Dendritic cell treated with granulocyte-macrophage colony-stimulating factor and Interleukin-4, amounts not matched to agents 40 ng/mL and 50 ng/mL, for 4 days (primary cell): ENCODE measurements at regions not wholly inside any gene's neighbourhood (a gene's known extent, or its start where the extent isn't known, plus 50 kb on each side); places are given as distances from the start of the nearest gene placed in this dataset.
"Not testable (repeated sequence)": the region's sequence is repeated elsewhere in the genome, so short reads cannot be mapped to it uniquely, and the experiment has no call there.

Source experiments
- H3K27ac Mint-ChIP-seq: one replicate; pipeline ENCODE4 v1.8.0; 2022; ENCODE audit warnings: mild to moderate bottlenecking, mixed read lengths
- H3K27me3 Mint-ChIP-seq: one replicate; pipeline ENCODE4 v1.8.0; 2022; ENCODE audit warnings: mild to moderate bottlenecking, mixed read lengths
- H3K36me3 Mint-ChIP-seq: one replicate; pipeline ENCODE4 v1.8.0; 2022; ENCODE audit warnings: low read depth, mixed read lengths
- H3K4me1 Mint-ChIP-seq: one replicate; pipeline ENCODE4 v1.8.0; 2022; ENCODE audit warnings: low read depth, mixed read lengths
- H3K4me3 Mint-ChIP-seq: one replicate; pipeline ENCODE4 v1.8.0; 2022; ENCODE audit warnings: mild to moderate bottlenecking, moderate library complexity, mixed read lengths
- H3K9me3 Mint-ChIP-seq: one replicate; pipeline ENCODE4 v1.8.0; 2022; ENCODE audit warnings: mixed read lengths
- intact Hi-C: fragments of 100-400 bp; cut with micrococcal nuclease; formaldehyde crosslinking; loops from one replicate; pipeline ENCODE4 v1.15.0; 2022

DNA sequence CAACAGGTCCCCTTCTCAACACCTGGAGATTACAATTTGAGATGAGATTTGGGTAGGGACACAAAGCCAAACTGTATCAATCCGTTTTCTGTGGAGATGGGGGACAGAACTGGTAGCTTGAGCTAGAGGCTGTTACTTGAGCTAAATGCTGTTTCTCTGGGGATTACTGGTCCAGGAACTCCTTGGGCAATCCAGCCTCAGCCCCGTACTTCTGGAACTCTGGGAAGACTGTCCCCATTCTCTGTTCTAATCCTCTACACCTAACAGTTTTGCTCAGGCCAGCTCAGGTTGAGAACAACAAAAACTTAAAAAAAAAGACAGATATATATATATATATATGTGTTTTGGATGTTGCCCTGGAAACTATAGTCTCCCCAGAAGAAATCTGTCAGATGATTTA, 255.0 kb downstream of the GOLGA6L6 start:
- H3K36me3 Mint-ChIP-seq, H3K27ac Mint-ChIP-seq, H3K4me3 Mint-ChIP-seq, H3K4me1 Mint-ChIP-seq, intact Hi-C loops, H3K9me3 Mint-ChIP-seq, H3K27me3 Mint-ChIP-seq: not testable (repeated sequence)

DNA sequence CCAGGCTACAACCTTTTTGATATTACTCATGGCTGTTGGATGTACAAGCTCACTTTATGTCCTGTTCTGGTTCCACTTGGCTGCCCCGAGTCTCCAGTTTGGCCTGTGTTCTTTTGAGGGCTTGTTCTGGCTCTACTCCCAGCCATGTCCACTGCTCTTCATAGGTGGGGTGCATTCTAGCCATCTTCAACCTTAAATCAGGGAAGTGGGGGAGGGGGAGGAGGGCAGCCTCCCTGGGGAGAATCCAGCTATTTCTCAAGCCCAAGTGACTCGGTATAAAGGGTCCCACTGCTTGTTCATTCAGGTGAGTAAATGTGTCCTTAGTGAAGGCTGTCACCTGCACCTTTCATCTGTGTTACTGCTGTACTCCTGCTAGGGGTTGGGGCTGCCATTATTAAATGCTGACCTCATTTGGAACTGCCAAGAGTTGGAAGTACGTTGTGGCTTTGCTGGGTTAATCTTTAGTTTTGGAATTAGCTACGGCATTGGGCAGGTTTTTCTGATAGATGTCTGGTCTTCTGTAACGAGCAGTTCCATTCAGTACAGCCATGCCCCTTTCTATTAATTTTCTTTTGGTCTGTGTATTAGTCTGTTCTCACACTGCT, 255.8 kb downstream of the GOLGA6L6 start:
- intact Hi-C loops, H3K4me1 Mint-ChIP-seq: not testable (repeated sequence)

DNA sequence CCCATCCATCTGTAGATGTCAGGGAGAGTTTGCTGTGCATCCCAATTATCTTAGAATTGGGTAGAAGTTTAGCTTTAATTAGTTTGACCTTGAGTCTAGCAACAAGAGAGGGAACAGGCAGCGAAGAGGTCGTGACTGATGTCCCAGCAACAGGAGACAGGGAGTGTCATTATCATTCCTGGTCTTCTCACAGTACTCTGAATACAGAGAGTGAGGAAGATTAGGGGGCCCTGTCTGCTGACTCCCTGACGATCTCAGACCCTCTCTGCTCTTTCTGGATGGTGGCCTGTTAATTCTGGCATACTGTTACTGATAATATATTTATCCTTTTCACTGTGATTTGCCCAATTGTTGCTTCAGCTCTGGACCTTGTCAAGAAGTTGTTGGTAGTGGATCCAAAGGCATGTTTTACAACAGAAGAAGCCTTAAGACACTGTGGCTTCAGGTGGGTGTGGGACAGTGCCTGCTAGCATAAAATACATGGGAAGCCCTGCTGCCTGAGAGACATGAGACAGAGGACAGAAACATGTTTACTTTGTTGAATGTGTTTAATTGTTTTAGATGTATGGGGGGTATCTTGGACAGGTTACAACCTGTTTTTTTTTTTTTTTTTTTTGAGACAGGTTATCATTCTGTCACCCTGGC, 256.6 kb downstream of the GOLGA6L6 start:
- H3K36me3 Mint-ChIP-seq, H3K4me3 Mint-ChIP-seq, H3K4me1 Mint-ChIP-seq, H3K9me3 Mint-ChIP-seq, intact Hi-C loops, H3K27ac Mint-ChIP-seq, H3K27me3 Mint-ChIP-seq: not testable (repeated sequence)

More for the DNA sequence above, 255.8 kb downstream of the GOLGA6L6 start:
- not testable (repeated sequence) for H3K27ac Mint-ChIP-seq, H3K4me3 Mint-ChIP-seq, H3K27me3 Mint-ChIP-seq, H3K9me3 Mint-ChIP-seq, H3K36me3 Mint-ChIP-seq

DNA sequence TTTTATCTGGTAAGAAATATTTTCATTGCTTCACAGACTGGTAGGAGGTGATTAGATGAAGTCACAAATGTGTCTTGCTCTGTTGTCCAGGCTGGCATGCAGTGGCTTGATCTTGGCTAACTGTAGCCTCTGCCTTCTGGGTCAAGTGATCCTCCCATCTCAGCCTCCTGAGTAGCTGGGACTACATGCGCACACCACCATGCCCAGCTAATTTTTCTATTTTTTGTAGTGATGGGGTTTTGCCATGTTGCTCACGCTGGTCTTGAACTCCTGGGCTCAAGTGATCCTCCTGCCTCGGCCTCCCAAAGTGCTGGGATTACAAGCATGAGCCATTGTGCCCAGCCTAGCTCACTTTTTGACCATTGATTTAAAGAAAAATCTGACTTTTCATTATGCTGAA, 257.9 kb downstream of the GOLGA6L6 start:
- H3K27me3 Mint-ChIP-seq, H3K4me3 Mint-ChIP-seq, H3K4me1 Mint-ChIP-seq, intact Hi-C loops, H3K27ac Mint-ChIP-seq, H3K36me3 Mint-ChIP-seq, H3K9me3 Mint-ChIP-seq: not testable (repeated sequence)

DNA sequence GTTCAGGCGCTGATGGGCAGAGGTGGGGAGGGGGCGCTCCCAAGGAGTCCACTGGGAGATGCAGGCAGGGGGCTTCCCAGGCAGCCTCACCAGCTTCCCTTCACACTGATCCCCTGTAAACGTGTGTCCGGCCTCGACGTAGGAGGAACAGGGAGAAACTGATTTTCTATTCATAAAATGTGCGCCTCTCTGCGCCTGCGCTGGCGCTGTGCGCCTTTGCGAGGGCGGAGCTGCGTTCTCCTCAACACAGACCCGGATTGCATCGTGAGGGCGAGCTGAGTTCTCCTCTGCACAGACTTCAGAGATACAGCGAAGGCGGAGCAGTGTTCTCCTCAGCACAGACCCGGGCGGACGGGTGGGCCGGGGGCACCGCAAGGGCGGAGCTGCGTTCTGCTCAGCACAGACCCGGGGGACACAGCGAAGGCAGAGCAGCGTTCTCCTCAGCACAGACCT, 259.1 kb downstream of the GOLGA6L6 start:
- intact Hi-C loops, H3K27me3 Mint-ChIP-seq, H3K36me3 Mint-ChIP-seq, H3K27ac Mint-ChIP-seq, H3K9me3 Mint-ChIP-seq, H3K4me1 Mint-ChIP-seq, H3K4me3 Mint-ChIP-seq: not testable (repeated sequence)

DNA sequence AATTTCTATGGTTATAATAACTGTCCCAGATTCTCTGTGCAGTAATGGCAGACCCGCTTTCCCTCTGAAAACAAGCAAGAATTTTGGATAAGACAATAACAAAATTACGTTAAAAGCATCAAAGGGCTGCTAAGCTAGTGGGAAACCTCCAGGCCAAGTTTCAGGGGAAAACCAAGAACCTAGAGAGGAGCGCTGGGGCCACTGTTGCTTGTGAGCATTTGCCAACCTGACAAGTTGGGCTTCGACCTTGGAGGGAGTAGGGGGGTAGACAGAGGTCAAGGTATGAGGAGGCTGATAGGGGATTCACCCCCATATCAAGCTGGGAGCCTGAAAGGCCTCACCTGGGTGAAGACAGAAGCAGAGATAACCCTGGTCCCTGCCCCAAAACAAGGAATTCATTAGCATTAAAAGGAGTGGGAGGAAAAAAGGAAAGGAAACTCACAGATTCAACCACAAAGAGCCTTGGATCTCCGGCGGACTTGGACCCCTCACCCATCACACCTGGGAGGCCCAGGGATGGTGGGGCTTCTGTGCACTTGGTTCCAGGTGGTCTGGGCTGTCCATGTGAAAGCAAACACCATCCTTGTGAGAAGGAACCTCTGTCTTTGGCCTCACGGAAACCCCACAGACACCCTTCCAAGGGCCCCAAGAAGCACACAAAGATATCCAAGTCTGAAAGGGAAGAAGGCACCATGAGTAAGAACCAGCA, 259.9 kb downstream of the GOLGA6L6 start:
- H3K27me3 Mint-ChIP-seq, H3K9me3 Mint-ChIP-seq, H3K4me1 Mint-ChIP-seq, H3K27ac Mint-ChIP-seq, intact Hi-C loops, H3K36me3 Mint-ChIP-seq, H3K4me3 Mint-ChIP-seq: not testable (repeated sequence)

DNA sequence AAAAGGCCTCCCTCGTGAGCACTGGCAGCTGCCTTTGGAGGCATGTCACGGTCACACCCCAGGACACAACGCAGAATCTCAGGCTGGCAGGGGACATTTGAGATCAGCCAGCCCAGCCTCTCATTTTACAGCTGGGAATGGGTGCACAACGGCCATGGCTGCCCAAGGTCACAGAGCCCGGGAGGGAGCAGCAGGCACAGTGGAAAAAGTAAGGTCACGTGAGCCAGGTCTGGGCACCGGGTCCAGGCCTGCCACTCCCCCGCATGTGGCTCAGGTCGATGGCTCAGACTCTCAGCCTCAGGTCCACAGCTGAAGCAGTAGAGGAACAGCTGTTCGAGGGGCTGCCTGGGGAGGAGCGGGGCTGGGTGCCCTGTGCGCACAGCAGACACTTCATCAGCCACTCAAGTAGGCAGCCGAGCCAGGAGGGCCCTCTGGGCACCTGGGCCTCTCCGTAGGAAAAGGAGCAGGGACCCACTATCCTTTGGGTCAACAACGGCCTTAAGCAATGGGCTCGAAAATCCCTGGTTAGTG, 260.6 kb downstream of the GOLGA6L6 start:
- Mint-ChIP-seq H3K36me3 (no peaks in the 10 kb centered on the region), H3K4me1 (no peaks in the 10 kb centered on the region), H3K27me3 (no peaks in the 10 kb centered on the region), H3K9me3 (no peaks in the 10 kb centered on the region), H3K4me3 (no peak overlapping the region), H3K27ac (no peak overlapping the region)
- intact Hi-C loops: no loop called here

DNA sequence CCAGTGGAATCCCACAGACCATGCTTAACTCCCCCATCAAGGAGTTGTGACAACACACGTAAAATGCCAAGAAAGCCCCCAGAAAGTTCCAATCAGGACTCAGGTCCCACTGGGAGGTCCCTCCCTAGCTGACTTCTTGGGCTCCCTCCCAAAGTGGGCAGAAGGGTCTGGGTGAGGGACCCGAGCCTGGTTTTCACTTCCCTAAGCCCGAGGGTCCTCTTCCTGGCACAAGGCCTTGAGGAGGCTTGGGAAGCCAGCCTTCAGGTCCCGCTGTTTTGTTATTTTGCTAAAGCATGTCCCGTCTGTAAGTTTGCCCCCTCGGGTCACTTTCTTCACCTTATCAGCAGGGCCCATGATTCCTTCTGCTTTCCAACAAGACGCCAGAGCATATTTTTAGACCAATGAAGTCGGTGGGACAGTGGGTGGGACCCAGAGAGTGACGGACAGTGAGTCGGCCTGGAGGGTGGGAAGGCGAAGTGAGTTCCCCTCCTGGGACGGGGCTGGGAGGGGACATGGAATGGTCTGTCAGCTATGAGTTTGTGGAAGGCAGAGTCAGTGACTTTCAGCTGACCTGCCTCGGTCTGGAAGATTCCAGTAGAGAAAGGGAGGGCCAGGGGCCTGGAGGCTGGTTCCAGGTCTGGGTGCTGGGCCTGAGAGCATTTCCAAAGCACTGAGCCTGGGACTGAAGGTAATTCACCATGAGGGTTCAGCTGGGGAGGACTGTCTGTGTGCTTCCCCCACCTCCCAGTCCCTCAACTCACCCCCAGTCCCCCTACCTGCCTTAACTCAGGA, 261.3 kb downstream of the GOLGA6L6 start:
- H3K4me1 Mint-ChIP-seq, H3K27ac Mint-ChIP-seq, H3K27me3 Mint-ChIP-seq, H3K36me3 Mint-ChIP-seq, intact Hi-C loops, H3K4me3 Mint-ChIP-seq, H3K9me3 Mint-ChIP-seq: not testable (repeated sequence)

DNA sequence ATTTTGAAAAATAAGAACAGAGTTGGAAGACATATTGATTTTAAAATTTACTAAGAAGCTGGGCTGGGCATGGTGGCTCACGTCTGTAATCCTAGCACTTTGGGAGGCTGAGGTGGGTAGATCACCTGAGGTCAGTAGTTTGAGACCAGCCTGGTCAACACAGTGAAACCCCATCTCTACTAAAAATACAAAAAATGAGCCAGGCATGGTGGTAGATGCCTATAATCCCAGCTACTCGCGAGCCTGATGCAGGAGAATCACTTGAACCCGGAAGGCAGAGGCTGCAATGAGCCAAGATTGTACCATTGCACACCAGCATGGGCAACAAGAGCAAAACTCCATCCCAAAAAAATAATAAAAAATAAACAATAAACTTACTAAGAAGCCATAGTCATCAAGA, 262.5 kb downstream of the GOLGA6L6 start:
- H3K27ac Mint-ChIP-seq, H3K36me3 Mint-ChIP-seq, H3K9me3 Mint-ChIP-seq, H3K4me1 Mint-ChIP-seq, intact Hi-C loops, H3K27me3 Mint-ChIP-seq, H3K4me3 Mint-ChIP-seq: not testable (repeated sequence)

DNA sequence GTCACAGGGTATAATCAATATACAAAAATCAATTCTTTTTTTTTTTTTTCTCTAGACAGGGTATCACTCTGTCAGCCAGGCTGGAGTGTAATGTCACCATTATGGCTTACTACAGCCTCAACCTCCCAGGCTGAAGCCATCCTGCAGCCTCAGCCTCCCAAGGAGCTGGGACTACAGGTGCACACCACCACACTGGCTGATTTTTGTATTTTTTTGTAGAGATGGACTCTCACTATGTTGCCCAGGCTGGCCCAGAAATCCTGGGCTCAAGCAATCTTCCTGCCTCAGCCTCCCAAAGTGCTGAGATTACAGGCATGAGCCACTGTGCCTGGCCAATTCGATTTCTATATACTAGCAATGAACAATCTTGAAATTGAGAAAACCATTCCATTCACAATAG, 263.2 kb downstream of the GOLGA6L6 start:
- H3K4me1 Mint-ChIP-seq, H3K27me3 Mint-ChIP-seq, intact Hi-C loops, H3K36me3 Mint-ChIP-seq, H3K4me3 Mint-ChIP-seq, H3K9me3 Mint-ChIP-seq, H3K27ac Mint-ChIP-seq: not testable (repeated sequence)

DNA sequence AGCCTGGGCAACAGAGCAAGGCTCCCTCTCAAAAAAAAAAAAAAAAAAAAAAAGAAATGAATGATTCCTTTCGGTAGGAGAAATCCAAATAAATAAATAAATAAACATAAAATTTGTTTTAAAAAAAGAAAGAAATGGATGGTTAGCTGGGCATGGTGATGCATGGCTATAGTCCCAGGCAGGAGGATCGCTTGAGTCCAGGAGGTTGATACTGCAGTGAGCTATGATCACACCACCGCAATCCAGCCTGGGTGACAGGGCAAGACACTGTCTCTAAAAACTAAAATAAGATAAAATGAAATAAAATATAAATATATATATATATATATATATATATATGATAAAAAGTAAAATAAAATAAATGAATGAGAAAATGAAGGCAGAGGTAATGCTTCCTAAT, 264.1 kb downstream of the GOLGA6L6 start:
- H3K4me3 Mint-ChIP-seq, H3K27me3 Mint-ChIP-seq, H3K9me3 Mint-ChIP-seq, H3K27ac Mint-ChIP-seq, H3K4me1 Mint-ChIP-seq, H3K36me3 Mint-ChIP-seq, intact Hi-C loops: not testable (repeated sequence)

DNA sequence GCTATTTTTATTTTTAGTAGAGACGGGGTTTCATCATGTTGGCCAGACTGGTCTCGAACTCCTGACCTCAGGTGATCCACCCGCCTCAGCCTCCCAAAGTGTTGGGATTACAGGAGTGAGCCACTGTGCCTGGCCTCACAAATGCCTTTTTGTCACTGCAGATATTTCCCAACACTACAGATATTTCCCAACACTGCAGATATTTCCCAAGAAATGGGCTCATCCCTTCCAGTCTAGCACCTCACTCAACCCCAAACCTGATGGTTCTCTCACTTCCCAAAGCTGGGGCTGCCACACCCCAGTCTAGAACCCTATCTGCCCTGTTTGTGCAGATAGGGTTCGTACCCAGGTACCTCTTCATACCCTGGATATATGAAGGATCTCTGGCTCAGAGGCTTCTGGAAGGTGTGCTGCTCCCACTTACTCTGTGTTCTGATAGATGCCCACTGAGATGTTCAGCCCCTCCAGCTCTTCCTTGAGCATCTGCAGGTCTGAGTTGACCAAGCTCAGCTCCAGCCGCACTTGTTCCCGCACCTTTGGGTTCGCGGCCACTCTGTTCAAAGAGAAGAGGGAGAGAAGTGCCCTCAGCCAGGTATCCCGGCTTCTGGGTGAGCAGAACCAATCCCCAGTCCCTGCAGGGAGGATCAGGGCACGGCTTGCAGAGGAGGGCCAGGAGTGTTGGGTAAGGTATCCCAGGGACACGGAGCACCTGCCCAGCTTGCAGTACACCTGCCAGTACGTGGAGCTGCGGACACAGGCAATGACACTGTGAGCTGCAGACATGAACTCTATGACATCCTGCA, 265.1 kb downstream of the GOLGA6L6 start:
- H3K4me3 Mint-ChIP-seq, H3K4me1 Mint-ChIP-seq, H3K36me3 Mint-ChIP-seq, H3K27me3 Mint-ChIP-seq, H3K9me3 Mint-ChIP-seq, intact Hi-C loops, H3K27ac Mint-ChIP-seq: not testable (repeated sequence)

DNA sequence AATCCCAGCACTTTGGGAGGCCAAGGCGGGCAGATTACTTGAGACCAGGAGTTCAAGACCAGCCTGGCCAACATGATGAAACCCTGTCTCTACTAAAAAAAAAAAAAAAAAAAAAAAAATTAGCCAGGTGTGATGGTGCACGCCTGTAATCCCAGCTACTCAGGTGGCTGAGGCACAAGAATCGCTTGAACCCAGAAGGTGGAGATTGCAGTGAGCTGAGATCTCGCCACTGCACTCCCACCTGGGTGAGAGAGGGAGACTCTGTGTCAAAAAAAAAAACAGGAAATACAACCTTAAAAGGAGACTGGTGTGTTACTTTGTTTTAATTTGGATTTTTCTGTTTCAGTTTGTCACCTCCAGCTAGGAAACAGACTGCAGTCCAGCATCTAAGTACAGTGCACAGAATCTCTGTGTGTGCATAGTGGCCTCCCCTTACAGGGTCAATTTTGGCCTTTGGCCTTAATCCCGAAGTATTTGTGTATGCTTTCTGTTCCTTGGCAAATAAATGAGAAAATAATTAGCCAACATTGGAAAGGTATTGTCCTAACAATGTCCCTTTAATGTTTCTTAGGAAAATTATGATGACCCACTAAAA, 266.1 kb downstream of the GOLGA6L6 start:
- H3K9me3 Mint-ChIP-seq, H3K36me3 Mint-ChIP-seq, intact Hi-C loops, H3K27me3 Mint-ChIP-seq, H3K4me1 Mint-ChIP-seq, H3K4me3 Mint-ChIP-seq, H3K27ac Mint-ChIP-seq: not testable (repeated sequence)
